ENCODE measurements at regions not wholly inside any gene's neighbourhood (a gene's known extent, or its start where the extent isn't known, plus 50 kb on each side); places are given as distances from the start of the nearest gene placed in this dataset.
"Not testable (repeated sequence)": the region's sequence is repeated elsewhere in the genome, so short reads cannot be mapped to it uniquely, and the experiment has no call there.

DNA sequence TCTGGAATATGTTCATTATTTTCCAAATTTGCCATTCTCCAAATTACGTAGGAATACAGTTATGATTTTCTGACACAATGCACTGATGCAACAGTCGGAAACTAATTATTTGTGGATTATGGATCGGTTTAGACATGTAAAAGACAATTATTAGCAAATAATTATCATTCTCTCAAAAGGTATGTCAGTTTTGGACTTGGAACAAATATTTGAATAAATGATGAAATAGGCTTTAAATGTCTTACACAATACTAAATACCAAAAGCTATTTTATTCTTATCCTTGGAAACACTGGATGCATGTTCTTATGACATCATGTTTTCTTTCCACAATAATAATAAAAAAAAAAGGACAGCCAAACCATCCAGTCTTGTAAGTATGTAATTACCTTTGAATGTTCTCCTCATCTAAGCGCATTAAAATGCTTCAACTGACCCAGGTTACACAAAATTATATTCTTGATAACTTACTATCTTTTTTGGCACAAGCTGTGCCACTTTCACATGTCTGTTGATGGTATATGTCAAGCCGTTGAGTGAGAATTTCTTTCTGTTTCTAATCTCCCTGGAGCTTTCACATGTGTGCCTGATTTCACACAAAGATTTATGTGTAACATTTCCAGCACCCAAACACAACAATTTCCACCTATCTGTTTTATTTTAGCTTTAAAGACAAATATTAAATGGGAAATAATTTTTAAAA, 238.5 kb upstream of the ZNF385D start:
- DNase-seq (ENCODE audit: low read depth, low spot score), result no peak

DNA sequence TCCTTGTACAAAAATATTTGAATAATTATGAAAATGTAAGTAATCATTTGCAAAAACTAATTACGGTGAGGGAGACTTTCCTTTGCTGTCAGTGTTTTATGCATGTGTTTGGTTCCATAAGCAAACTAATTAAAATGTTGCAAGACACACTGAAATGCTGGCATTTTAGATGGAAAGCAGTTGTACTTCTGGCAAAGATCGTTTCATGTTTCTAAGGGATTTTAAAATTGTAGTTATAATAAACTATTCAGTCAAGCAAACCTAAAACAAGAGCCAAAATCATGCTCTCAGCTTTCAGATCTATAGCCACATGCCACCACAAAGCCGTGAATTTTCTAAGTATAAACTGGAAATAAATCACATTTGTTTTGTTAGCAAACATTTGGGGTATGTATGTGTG, 240.1 kb upstream of the ZNF385D start:
- no peak for DNase-seq (ENCODE audit: low read depth, low spot score)

DNA sequence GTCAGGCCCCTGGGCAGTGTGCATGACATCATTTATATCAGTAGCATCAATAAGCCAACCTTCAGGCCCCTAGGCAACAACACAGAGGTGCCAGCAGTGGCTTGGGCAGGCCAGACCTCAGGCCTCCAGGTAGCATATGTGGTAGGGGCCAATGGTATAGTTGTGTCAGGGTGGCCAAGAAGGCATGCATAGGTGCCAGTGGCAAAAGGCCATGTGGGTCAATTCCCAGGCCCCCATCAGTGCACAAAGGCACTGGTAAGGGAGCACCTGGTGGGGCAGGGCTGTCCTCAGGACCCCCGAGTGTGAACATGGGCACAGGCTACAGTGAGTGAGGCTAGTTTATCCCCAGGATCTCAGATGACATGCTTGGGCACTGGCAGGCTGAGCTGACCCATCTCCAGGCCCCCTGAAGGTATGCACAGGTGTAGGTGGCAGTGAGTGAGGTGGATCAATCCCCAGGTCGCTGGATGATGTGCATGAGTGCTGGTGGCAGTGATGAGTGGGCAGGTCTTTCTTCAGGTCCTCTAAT, 244.1 kb upstream of the ZNF385D start:
- DNase-seq (ENCODE audit: low read depth, low spot score), result no peak

DNA sequence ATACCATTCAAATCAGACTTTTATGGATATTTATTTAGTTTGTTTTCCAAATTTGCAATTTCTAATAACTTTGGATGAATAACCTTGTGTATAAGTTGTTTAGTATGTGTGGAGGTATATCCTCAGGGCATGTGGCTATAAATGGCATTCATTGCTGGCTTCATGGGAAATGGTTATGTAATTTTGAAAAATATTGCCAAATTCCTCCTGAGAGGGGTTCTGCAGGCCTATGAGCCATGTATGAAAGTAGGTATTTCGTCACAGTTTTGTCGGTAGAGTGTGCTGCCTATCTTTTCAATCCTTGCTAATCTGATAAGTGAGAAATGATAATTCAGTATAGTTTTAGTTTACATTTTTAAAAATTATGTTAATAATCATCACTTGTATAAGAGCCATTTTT, 256.4 kb upstream of the ZNF385D start:
- no peak for DNase-seq (ENCODE audit: low read depth, low spot score)

DNA sequence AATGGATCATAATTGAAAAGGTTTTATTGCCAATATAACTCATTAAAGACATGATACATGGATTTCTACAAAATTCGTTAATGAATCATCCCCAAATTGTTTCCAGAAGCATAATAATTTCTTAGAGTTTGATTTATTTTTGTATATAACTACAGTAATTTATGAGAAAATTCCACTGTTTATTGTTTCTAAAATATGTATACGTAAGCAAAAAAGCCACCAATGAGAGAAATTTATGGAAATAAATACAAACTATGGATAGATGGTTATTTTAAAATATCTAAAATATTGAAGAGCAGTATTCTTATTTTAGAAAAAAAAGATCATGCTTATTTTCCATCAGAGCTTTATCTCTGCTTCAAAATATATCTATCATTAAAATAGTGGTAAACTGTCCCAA, 260.0 kb upstream of the ZNF385D start:
- no peak for DNase-seq (ENCODE audit: low read depth, low spot score)

DNA sequence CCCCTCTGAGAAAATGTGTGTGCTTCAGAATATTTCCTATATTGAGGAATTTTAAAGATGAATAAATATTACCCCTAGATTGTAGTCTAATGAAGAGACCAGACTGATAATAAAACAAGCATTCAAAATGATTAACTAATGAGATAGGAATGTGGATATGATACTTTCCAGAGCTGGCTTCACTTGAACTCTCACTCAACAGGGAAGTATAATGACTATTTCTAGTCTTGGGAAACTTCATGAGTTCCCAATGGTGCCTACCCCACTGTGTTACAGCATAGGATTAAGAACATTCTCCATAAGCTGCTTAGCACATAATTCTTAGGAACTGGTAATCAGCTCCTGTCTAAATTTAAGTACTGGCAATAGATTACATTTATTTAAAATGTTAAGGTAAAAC, 261.5 kb upstream of the ZNF385D start:
- no peak for DNase-seq (ENCODE audit: low read depth, low spot score)

DNA sequence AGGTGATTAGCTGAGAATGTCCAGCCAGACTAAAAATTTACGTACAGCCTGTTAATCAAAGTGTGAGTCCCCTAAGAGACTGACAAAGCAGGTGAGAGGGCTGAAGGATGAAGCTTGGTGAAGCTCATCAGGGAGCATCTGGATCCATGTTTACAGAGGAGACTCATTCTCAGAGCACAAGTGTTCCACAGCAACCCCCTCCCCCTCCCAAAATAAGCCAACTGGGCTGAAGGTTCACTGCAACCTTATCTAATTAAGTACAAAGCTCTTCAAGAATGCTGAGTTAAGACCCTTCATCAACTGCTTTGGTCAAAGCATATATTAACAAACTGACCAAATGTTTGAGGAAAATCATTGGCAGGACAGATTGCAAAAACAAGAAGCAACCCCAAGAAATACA, 262.6 kb upstream of the ZNF385D start:
- no peak for DNase-seq (ENCODE audit: low read depth, low spot score)

DNA sequence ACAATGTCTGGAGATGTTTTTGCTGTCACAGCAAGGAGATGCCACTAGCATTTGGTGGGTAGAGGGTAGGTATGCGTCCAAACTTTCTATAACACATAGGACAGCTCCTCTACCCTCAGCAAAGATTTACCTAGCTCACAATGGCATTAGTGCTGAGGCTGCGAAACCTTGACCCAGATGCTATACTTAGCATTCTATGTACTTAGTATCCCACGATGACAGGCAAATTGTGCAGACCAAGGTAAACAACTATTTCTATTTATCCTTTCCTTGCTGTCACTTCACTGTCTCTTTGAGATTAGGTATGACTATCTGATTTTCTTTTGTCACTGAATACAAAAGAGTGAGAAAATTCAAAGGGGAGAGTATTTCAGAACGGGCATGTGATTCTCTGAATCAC, 265.2 kb upstream of the ZNF385D start:
- DNase-seq (ENCODE audit: low read depth, low spot score), result no peak

DNA sequence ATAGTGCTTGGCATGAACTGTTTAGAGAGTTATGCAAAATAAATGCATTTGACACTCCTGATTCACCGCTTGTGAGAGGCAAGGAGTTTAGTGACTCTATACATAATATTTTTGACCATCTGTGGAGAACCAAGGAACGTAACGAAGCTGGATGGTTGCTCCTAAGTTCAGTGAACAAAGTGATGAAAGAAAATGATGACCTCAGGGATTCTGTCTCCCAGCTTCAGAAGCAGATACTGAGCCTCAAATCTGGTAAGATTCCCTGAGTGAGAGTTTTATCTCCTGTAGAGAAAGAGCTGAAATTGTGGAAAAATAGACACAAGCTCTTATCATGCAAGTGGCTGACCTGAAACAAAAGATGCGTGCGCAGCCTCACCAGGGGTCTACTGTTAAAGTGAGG, 273.6 kb upstream of the ZNF385D start:
- DNase-seq (ENCODE audit: low read depth, low spot score), result not testable (repeated sequence)

DNA sequence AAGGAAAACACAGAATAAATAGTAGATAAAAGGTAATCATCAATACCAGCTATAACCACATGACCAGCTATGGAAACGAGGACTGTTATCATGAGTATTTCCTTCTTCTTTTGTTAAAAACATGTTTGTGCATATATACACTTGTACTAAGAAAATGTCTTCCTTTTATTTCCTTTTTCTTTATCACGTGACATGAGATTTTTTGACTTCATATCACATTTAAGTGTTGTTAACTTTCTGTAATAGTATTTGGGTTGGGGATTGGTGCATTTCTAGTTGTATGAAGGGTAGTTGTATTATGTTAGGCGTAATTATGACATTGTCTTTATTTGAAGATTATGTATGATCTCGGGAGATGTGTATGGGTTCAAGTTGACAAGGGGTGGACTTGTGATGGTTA, 278.5 kb upstream of the ZNF385D start:
- no peak for DNase-seq (ENCODE audit: low read depth, low spot score)

DNA sequence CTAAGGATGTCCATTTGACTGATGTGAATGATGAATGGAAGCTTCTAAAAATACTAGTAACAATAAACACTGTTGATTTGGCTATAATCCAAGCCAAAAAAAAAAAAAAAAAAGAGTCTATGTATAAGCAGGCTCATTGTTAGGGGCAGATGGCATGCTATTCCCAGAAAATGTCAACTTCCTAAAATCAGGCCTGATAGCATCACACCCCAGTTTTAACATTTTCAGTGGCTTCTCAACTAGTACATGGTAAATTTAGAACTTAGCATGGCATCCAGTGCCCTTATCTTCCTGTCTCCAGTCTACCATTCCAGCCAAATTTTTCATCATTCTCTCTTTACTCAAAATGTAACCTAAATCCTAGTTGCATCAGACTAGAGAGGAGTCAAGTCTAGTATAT, 288.2 kb upstream of the ZNF385D start:
- no peak for DNase-seq (ENCODE audit: low read depth, low spot score)

DNA sequence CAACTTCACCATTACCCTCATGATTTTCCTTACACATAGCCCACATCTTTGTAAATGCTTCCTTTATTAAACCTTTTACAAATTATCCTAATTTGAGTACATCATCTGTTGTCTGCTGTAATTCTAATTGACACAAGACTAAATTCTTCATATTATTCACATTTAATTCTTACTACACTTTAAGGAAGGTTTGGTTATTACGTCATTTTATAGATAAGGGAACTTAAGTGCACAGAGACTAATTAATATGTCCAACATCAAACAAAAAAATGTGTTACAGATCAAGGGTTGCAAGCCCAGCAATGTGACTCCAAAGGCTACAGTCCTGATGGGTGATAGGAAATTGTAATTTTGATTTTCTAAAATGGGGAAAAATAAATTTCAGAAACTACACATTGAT, 289.1 kb upstream of the ZNF385D start:
- no peak for DNase-seq (ENCODE audit: low read depth, low spot score)

DNA sequence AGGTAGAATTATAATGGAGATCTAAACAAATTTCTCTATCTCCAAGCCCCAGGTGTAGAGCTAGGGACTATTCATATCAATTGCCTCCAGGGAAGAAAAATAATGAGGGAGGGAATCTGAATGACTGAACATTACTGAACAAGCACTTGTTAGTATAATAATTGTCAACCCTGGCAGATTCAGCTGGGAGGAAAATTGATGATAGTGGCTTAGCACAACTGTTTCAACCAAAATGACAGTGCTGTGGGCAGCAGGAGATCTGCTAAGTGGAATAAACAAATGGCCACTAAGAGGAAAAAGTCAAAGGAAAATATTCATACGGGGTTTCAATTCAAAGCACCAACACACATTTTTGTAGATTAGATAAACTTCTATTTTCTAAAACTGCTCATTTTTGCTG, 294.9 kb upstream of the ZNF385D start:
- DNase-seq (ENCODE audit: low read depth, low spot score), result no peak

DNA sequence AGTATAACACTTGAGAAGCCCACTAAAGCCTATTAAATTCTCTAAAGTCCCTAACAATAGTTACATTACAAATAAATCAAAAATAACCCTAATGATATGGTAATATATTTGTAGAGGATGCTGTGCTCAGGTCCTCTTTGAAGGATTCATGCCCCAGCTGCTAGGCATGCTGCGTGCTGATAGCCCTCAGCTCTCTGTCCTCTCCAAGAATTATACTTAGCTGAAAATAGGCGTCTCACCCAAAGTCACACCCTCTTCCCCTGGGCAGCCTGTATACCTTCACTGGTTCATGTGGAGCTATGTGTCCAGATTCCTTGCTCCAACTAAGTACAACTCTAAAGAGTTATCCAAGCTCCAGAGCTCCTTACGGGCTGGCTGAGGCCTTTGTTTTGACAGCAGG, 312.5 kb upstream of the ZNF385D start:
- no peak for DNase-seq (ENCODE audit: low read depth, low spot score)

DNA sequence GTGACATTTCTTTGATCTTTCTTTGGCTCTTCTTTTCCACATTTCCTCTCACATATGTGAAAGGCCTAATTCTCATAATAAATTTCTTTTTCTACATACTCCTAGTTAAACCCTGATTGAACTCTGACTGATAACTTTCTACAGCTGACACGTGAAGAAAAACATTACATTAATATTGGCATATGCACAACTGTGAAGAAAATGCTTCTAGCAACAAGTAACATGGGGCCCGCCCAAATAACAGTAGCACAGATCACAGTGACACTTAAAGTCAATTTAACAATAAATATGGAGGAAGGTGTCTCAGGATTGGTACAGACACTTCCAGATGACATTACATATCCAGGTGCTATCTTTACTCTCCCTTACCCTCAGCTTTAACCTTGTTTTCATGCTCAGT, 317.6 kb upstream of the ZNF385D start:
- no peak for DNase-seq (ENCODE audit: low read depth, low spot score)

DNA sequence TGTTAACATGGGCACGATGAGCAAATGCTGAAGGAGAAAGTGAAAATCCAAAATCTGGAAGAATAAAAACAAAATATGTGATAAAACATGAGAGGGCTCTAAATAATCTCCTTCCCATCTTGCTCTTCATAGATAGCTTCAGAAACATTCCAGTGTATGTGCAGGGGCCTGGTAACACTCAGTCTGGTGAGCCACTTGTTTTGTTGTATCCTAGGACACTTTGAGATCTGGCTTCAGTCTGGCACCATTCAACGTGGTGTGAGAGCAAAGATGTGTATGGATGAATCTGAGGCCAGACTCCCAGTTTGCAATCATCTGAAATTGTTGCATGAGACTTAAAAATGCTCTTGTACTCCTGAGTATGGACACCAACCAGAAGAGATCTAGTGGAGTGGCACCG, 337.2 kb upstream of the ZNF385D start:
- no peak for DNase-seq (ENCODE audit: low read depth, low spot score)

DNA sequence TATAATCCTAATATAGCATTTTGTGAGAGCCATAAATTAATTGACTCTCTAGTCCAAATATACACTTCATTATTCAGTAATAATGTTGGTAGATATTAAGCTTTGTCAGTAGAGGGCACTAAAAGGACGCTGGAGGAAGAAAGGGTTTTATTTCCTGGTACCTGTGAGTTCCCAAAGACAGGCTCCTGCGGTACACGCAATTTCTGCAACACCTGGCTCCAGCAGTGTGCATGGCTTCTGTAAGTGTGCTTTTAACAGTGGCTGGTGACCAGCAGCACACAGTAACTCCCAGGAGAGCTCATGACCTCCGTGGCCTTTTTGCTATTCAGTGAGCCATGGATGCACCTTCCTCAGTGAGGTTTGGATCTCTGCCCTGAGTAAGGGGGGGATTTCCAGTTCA, 338.3 kb upstream of the ZNF385D start:
- DNase-seq (ENCODE audit: low read depth, low spot score), result no peak

DNA sequence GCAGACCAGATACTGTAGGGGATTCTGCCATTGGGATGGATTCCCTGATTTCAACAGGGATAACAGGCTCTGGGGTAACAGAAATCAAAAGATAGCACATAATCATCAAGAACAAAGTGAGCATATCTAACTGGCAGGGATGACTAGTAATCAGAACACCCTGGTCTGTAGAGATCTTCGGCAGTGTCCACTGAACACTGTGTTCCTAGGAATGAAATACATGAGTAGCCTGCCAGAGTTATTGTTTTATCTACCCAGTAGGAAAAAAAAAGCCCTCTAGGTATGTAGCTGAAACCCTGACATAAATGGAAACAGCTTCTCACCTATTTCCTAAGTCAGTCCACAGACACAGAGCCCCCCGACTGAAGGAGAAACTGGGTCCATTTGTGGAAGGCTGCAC, 340.3 kb upstream of the ZNF385D start:
- no peak for DNase-seq (ENCODE audit: low read depth, low spot score)

DNA sequence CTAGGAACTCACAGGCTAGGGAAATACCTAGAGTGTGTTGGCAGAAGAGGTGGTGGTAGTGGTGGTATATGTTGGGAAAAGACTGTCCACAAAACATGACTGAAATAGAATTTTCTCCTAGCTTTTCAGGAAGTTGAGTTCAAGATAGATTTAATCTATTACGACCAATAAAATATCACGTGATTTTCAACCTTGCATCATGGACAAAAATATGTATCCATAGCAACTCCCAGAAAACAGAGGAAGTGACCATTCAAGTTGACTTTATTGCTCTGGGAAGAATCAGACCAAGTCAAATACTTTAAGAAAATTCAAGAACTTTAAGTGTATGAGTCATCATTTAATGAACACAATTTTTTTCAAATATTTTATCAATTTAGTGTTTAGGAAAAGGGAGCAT, 347.0 kb upstream of the ZNF385D start:
- DNase-seq (ENCODE audit: low read depth, low spot score), result no peak

DNA sequence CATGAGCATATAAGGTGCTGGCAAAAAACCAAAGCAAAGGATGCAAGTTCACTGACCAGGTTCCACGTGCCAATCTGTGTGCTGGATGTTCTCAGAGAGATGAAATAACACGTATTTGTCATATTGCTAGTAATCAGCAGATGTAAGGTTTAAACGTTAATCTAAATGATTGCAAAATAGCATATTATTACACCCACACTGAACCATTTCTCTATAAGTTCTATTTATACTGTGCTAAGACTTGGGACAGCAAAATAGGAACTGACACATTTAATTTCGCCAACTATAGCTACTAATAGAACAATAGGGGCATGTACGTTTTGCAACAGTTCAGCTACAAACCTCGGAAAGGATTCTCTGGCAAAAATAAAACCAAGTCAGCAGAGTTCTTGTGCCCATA, 350.3 kb upstream of the ZNF385D start:
- no peak for DNase-seq (ENCODE audit: low read depth, low spot score)

DNA sequence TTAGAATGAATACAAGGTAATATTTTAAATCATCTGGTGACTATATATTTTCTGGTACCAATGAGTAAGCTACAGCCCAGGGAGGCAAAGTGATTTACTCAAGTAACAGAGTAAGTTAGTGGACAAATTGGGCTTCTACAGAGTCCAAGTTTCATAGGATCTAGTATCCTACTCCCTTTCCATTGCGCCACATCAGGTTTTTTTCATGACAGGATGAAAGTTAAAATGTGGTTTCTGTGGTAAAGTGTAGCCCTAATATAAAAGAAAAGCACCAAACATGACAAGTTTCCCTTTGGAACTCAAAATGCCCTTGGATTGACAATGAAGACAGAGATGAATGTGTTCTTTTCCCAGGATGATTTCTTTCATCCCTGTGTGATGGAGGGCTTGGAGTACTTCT, 350.8 kb upstream of the ZNF385D start:
- DNase-seq (ENCODE audit: low read depth, low spot score), result no peak

DNA sequence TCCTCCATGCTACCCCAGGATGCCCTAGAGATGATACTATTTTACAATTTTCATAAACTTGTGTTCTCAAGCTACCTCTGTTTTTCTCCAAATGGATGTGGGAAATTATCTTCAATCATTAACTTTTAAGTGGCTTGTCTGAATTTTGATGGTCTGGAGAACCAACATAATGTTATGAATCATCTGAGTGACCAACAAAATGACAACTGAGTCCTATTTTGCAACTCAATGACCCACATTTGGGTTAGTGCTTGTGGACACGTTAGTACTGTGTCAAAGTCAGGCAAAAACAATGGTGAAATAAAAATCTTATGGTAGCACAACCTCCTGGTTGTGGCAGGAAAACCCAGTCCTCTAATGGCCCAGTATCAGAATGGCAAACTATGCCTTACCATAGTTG, 352.4 kb upstream of the ZNF385D start:
- no peak for DNase-seq (ENCODE audit: low read depth, low spot score)

DNA sequence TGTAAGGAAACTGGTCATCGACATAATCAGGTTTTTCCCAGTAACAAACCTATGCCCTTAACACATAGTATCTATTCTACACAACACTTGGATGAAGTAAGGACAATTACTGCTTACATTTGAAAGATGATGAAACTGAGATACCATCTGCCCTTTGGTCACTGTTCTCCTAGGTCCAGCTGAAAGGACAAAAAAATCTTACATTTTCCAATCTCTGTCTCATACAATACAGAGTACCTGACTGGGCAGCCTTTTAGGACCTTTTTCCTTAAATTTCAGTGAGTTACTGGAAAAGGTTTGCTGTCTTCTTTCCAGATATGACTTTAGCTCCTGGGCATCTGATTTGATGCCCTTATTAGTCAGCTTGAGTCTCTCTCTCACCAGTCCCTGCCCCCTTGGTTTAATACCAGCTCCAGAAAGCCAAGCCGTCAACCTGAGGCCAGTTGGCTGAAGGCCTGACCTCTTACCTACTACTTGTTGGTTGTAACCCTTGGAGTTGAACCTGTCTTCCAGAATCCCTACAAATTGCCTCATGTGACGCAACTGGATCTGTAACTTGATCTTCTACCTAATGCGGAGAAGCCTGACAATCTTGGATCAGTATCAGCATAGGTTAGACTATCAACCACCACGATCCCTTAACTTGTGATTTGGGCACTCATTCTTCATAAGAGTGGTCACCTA, 355.3 kb upstream of the ZNF385D start:
- no peak for DNase-seq (ENCODE audit: low read depth, low spot score)

DNA sequence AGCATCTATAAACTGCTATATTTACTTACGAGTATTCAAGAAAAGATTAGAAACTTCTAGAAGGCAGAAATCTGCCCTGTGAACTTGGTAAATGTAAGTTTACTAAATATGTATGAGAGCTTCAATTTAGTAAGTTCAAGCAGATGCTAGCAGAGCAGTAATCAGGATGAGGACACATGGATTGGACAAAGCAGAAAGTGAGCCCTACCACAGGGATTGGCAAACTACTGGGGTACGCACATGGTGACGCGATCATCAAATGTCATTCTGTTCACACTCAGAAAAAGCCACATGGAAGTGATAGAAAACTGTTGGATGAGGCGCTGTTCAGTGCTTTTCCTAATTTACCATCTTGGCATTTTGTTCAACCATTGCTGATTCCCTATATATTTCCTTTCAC, 360.2 kb upstream of the ZNF385D start:
- no peak for DNase-seq (ENCODE audit: low read depth, low spot score)

Data from brain pericyte (primary cell).